ENCODE measurements at regions not wholly inside any gene's neighbourhood (a gene's known extent, or its start where the extent isn't known, plus 50 kb on each side); places are given as distances from the start of the nearest gene placed in this dataset.

DNA sequence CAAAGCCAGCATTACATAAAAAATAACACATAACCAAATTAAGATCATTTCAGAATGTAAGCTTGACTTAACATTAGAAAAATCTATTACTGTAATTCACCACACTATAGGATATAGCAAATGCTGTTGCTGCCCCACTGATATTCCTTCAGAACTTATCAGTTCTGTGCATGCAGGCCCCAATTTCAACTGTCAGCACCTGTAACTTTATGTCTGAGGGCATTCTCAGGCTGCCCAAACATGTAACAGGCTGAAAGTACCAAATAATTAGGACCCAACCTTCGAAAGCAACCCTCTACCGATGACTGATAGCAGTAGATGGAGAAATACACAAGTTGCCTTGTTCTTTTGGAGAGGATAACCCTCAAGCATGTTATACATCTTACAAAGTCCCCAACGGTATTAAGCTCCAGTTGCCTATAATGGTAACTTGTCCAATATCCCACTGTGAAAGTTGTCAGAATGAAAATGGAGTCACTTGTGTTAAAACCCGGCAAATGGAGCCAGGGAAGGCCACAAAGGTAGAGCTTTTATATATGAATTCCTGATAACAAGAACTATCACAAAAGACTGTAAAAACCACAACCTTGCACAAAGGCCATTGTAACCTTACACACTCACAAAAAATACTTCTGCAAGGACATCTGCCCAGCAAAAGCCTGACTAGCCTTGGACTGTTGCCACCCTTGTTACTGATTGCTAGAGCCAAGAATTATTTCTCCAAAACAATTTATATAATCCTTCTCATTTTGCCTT, 66.9 kb upstream of the ZNF746 start (continued):
- TF ChIP-seq TBP (IDR thresholded peaks at IDR 0.05; ENCODE audit: low read depth, low read length), result no peak
- no peak for TF ChIP-seq SRF (IDR thresholded peaks at IDR 0.05; ENCODE audit: low read depth, low read length)
- no peak for TF ChIP-seq CHD2 (IDR thresholded peaks at IDR 0.05; ENCODE audit: low read length)
- no peak for TF ChIP-seq TEAD4 (IDR thresholded peaks at IDR 0.05; ENCODE audit: low read depth, low read length)
- TF ChIP-seq GABPA (IDR thresholded peaks at IDR 0.05; ENCODE audit: borderline replicate concordance, insufficient read depth, low read length), result no peak

Data from H1 (cell line).